ENCODE measurements at regions not wholly inside any gene's neighbourhood (a gene's known extent, or its start where the extent isn't known, plus 50 kb on each side); places are given as distances from the start of the nearest gene placed in this dataset.

DNA sequence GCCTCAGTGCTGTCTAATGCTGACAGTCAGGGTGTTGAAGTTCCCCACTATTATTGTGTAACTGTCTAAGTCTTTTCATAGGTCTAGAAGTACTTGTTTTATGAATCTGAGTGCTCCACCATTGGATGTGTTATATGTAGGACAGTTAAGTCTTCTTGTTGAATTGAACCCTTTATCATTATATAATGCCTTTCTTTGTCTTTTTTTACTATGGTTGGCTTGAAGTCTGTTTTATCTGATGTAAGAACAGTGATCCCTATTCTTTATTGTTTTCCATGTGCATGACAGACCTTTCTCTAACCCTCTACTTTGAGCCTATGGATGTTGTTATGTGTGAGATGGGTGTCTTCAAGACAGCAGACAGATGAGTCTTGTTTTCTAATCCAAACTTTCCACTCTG is 107.8 kb upstream of the C11orf58 start:
- no peak for TF ChIP-seq POLR2AphosphoS5 (IDR thresholded peaks at IDR 0.05; ENCODE audit: low read depth, low read length)
- TF ChIP-seq CTCF (IDR thresholded peaks at IDR 0.05 in 2 of 3, conservative IDR thresholded peaks at IDR 0.05 in 1 of 3; ENCODE audit: borderline replicate concordance in 1 of 3, insufficient read depth in 1 of 3, low read depth in 2 of 3, low read length in 2 of 3) = no peak
- TF ChIP-seq POLR2A (IDR thresholded peaks at IDR 0.05; ENCODE audit: borderline replicate concordance, extremely low read depth, insufficient read depth, insufficient read length) = no peak
- no peak for TF ChIP-seq EZH2phosphoT487 (IDR thresholded peaks at IDR 0.05; ENCODE audit: borderline replicate concordance)

Measured in HCT116 (cell line).